ENCODE measurements at regions not wholly inside any gene's neighbourhood (a gene's known extent, or its start where the extent isn't known, plus 50 kb on each side); places are given as distances from the start of the nearest gene placed in this dataset.

DNA sequence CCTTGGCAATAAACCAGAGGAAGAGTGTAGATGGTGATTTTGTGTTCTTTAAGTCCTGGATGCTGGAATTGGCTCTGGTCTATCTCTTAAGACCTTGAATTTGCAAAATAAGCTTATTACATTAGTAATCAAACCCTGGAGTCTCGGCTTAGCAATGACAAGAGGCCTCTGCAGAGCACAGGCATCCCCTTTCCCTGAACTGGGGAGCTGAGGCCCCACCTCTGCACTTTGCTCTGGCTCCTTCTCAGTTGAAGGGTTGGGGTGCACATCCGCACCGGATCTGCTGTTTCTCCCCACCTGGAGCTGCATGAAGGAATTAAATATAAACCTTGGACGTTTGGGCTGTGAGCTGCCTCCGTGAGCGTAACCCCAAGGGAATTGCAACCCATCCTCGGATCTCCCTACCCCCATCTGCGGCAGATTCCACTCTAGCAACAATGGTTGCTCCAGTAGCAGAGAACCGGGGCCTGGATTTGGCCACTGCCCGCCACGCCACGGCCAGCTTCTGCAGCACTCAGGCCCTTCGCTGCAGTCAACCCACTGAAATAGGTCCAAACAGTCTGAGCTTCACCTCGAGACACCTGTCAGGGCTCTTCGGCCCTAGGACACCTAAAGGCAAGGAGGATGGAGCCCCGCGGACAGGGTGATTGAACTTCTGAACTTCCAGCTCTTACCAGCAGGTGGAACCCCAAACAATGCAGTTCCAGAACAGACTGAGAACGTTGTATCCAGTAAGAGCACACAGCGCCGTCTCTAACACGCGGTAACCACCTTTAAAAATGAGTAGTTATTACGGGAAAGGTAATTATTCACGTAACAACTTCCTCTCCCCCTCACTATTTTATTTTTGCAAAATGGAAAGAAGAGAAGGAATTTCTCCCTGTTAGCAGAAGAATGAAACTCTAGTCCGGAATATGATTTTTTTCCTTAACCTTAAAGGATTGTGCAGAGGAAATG lies 54.8 kb upstream of the CAPRIN1 start (continued):
- TF ChIP-seq, protein P1, sequence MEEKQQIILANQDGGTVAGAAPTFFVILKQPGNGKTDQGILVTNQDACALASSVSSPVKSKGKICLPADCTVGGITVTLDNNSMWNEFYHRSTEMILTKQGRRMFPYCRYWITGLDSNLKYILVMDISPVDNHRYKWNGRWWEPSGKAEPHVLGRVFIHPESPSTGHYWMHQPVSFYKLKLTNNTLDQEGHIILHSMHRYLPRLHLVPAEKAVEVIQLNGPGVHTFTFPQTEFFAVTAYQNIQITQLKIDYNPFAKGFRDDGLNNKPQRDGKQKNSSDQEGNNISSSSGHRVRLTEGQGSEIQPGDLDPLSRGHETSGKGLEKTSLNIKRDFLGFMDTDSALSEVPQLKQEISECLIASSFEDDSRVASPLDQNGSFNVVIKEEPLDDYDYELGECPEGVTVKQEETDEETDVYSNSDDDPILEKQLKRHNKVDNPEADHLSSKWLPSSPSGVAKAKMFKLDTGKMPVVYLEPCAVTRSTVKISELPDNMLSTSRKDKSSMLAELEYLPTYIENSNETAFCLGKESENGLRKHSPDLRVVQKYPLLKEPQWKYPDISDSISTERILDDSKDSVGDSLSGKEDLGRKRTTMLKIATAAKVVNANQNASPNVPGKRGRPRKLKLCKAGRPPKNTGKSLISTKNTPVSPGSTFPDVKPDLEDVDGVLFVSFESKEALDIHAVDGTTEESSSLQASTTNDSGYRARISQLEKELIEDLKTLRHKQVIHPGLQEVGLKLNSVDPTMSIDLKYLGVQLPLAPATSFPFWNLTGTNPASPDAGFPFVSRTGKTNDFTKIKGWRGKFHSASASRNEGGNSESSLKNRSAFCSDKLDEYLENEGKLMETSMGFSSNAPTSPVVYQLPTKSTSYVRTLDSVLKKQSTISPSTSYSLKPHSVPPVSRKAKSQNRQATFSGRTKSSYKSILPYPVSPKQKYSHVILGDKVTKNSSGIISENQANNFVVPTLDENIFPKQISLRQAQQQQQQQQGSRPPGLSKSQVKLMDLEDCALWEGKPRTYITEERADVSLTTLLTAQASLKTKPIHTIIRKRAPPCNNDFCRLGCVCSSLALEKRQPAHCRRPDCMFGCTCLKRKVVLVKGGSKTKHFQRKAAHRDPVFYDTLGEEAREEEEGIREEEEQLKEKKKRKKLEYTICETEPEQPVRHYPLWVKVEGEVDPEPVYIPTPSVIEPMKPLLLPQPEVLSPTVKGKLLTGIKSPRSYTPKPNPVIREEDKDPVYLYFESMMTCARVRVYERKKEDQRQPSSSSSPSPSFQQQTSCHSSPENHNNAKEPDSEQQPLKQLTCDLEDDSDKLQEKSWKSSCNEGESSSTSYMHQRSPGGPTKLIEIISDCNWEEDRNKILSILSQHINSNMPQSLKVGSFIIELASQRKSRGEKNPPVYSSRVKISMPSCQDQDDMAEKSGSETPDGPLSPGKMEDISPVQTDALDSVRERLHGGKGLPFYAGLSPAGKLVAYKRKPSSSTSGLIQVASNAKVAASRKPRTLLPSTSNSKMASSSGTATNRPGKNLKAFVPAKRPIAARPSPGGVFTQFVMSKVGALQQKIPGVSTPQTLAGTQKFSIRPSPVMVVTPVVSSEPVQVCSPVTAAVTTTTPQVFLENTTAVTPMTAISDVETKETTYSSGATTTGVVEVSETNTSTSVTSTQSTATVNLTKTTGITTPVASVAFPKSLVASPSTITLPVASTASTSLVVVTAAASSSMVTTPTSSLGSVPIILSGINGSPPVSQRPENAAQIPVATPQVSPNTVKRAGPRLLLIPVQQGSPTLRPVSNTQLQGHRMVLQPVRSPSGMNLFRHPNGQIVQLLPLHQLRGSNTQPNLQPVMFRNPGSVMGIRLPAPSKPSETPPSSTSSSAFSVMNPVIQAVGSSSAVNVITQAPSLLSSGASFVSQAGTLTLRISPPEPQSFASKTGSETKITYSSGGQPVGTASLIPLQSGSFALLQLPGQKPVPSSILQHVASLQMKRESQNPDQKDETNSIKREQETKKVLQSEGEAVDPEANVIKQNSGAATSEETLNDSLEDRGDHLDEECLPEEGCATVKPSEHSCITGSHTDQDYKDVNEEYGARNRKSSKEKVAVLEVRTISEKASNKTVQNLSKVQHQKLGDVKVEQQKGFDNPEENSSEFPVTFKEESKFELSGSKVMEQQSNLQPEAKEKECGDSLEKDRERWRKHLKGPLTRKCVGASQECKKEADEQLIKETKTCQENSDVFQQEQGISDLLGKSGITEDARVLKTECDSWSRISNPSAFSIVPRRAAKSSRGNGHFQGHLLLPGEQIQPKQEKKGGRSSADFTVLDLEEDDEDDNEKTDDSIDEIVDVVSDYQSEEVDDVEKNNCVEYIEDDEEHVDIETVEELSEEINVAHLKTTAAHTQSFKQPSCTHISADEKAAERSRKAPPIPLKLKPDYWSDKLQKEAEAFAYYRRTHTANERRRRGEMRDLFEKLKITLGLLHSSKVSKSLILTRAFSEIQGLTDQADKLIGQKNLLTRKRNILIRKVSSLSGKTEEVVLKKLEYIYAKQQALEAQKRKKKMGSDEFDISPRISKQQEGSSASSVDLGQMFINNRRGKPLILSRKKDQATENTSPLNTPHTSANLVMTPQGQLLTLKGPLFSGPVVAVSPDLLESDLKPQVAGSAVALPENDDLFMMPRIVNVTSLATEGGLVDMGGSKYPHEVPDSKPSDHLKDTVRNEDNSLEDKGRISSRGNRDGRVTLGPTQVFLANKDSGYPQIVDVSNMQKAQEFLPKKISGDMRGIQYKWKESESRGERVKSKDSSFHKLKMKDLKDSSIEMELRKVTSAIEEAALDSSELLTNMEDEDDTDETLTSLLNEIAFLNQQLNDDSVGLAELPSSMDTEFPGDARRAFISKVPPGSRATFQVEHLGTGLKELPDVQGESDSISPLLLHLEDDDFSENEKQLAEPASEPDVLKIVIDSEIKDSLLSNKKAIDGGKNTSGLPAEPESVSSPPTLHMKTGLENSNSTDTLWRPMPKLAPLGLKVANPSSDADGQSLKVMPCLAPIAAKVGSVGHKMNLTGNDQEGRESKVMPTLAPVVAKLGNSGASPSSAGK (IDR thresholded peaks at IDR 0.05) = peak; percentile 56; the same call in 1 of the 2 replicates
- TF ChIP-seq, protein P2, sequence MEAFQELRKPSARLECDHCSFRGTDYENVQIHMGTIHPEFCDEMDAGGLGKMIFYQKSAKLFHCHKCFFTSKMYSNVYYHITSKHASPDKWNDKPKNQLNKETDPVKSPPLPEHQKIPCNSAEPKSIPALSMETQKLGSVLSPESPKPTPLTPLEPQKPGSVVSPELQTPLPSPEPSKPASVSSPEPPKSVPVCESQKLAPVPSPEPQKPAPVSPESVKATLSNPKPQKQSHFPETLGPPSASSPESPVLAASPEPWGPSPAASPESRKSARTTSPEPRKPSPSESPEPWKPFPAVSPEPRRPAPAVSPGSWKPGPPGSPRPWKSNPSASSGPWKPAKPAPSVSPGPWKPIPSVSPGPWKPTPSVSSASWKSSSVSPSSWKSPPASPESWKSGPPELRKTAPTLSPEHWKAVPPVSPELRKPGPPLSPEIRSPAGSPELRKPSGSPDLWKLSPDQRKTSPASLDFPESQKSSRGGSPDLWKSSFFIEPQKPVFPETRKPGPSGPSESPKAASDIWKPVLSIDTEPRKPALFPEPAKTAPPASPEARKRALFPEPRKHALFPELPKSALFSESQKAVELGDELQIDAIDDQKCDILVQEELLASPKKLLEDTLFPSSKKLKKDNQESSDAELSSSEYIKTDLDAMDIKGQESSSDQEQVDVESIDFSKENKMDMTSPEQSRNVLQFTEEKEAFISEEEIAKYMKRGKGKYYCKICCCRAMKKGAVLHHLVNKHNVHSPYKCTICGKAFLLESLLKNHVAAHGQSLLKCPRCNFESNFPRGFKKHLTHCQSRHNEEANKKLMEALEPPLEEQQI (IDR thresholded peaks at IDR 0.05) = no peak
- no peak for TF ChIP-seq CBFA2T3 (IDR thresholded peaks at IDR 0.05)
- no peak for TF ChIP-seq PHF20 (IDR thresholded peaks at IDR 0.05; ENCODE audit: partially characterized antibody)
- TF ChIP-seq DMBX1 (CRISPR knock-in tag; IDR thresholded peaks at IDR 0.05; ENCODE audit: borderline replicate concordance) = no peak
- no peak for TF ChIP-seq PYGO2 (tag; IDR thresholded peaks at IDR 0.05)
- TF ChIP-seq, protein P3, sequence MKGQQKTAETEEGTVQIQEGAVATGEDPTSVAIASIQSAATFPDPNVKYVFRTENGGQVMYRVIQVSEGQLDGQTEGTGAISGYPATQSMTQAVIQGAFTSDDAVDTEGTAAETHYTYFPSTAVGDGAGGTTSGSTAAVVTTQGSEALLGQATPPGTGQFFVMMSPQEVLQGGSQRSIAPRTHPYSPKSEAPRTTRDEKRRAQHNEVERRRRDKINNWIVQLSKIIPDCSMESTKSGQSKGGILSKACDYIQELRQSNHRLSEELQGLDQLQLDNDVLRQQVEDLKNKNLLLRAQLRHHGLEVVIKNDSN (CRISPR knock-in tag; IDR thresholded peaks at IDR 0.05) = peak; percentile 44
- TF ChIP-seq, protein P4, sequence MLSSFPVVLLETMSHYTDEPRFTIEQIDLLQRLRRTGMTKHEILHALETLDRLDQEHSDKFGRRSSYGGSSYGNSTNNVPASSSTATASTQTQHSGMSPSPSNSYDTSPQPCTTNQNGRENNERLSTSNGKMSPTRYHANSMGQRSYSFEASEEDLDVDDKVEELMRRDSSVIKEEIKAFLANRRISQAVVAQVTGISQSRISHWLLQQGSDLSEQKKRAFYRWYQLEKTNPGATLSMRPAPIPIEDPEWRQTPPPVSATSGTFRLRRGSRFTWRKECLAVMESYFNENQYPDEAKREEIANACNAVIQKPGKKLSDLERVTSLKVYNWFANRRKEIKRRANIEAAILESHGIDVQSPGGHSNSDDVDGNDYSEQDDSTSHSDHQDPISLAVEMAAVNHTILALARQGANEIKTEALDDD (IDR thresholded peaks at IDR 0.05) = peak; percentile 57; the same call in 1 of the 2 replicates
- TF ChIP-seq CXXC5 (CRISPR knock-in tag; IDR thresholded peaks at IDR 0.05) = peak; percentile 36
- peak; percentile 65 for TF ChIP-seq MYC (IDR thresholded peaks at IDR 0.05; ENCODE audit: low read depth, low read length)
- TF ChIP-seq MYC (CRISPR knock-in tag; IDR thresholded peaks at IDR 0.05; ENCODE audit: borderline replicate concordance, low read depth) = no peak

Data from K562 (cell line).